ENCODE measurements at regions not wholly inside any gene's neighbourhood (a gene's known extent, or its start where the extent isn't known, plus 50 kb on each side); places are given as distances from the start of the nearest gene placed in this dataset.
A peak's percentile ranks its signal among the peaks of the same experiment; 100 is the strongest.

- no peak overlapping the region for H3K27ac ChIP-seq
- no peak for TF ChIP-seq CTCF (IDR thresholded peaks at IDR 0.05)
Observed at GRCh38 chr14:46091819-46092218, 559.8 kb downstream of the RPL10L start.

- TF ChIP-seq ZFX (IDR thresholded peaks at IDR 0.05; ENCODE audit: borderline replicate concordance) (no peak), CTCF (IDR thresholded peaks at IDR 0.05) (no peak)
- no peak overlapping the region for H3K27ac ChIP-seq
Observed at GRCh38 chr14:46087604-46088003, 564.0 kb downstream of the RPL10L start.

GRCh38 chr14:46074061-46074460, 577.5 kb downstream of the RPL10L start:
- H3K27ac ChIP-seq: 0 out of 2 replicates have a peak overlapping the region, but pooled peaks have one; percentile 3
- TF ChIP-seq CTCF (IDR thresholded peaks at IDR 0.05) (no peak), ZFX (IDR thresholded peaks at IDR 0.05; ENCODE audit: borderline replicate concordance) (no peak)

- no peak overlapping the region for H3K27ac ChIP-seq
- TF ChIP-seq ZFX (IDR thresholded peaks at IDR 0.05; ENCODE audit: borderline replicate concordance) (no peak), CTCF (IDR thresholded peaks at IDR 0.05) (no peak)
Observed at GRCh38 chr14:46063872-46064271, 587.7 kb downstream of the RPL10L start.

- TF ChIP-seq ZFX (IDR thresholded peaks at IDR 0.05; ENCODE audit: borderline replicate concordance): no peak
- TF ChIP-seq CTCF (IDR thresholded peaks at IDR 0.05): no peak
Observed at GRCh38 chr14:46058964-46059563, 592.5 kb downstream of the RPL10L start.

GRCh38 chr14:46057799-46058198, 593.8 kb downstream of the RPL10L start:
- H3K27ac ChIP-seq: no peak overlapping the region
- TF ChIP-seq ZFX (IDR thresholded peaks at IDR 0.05; ENCODE audit: borderline replicate concordance) (no peak), CTCF (IDR thresholded peaks at IDR 0.05) (no peak)

More at GRCh38 chr14:46058964-46059563, 592.5 kb downstream of the RPL10L start:
- no peak overlapping the region for H3K27ac ChIP-seq

- no peak overlapping the region for H3K27ac ChIP-seq
- no peak for TF ChIP-seq CTCF (IDR thresholded peaks at IDR 0.05)
- no peak for TF ChIP-seq ZFX (IDR thresholded peaks at IDR 0.05; ENCODE audit: borderline replicate concordance)
Observed at GRCh38 chr14:46054526-46054925, 597.1 kb downstream of the RPL10L start.

Measured in 22Rv1 (cell line).